Esophagus squamous epithelium (tissue), 5 donors: ENCODE measurements at regions not wholly inside any gene's neighbourhood (a gene's known extent, or its start where the extent isn't known, plus 50 kb on each side); places are given as distances from the start of the nearest gene placed in this dataset.
"Not testable (repeated sequence)": the region's sequence is repeated elsewhere in the genome, so short reads cannot be mapped to it uniquely, and the experiment has no call there.

ENCODE experiments used
- DNase-seq: peaks from one replicate; lab custom pipeline; 2025; lab: John Stamatoyannopoulos, UW
- H3K27ac ChIP-seq, 4 donors: fragments of 200-600 bp; sonication (generic); one replicate each; pipeline ENCODE4 v1.5.1; 2016 to 2019; ENCODE audit warnings: mild to moderate bottlenecking in 1 of 4
- H3K27me3 ChIP-seq, 4 donors: fragments of 200-600 bp; sonication (generic); 1 replicate in 3 of 4; 2 replicates in 1 of 4; pipeline versions ENCODE4 v1.5.1 to v1.6.0; 2017 to 2021; ENCODE audit warnings: antibody characterized with exemption in 1 of 4
- H3K36me3 ChIP-seq, 3 donors: fragments of 200-600 bp; sonication (generic); one replicate each; pipeline ENCODE4 v1.5.1; 2016 to 2019
- H3K4me1 ChIP-seq, 3 donors: fragments of 200-600 bp; sonication (generic); one replicate each; pipeline ENCODE4 v1.5.1; 2017 to 2019
- H3K4me3 ChIP-seq, 4 donors: fragments of 200-600 bp; sonication (generic); 1 replicate in 3 of 4; 2 replicates in 1 of 4; pipeline ENCODE4 v1.5.1; 2016 to 2019; ENCODE audit warnings: mild to moderate bottlenecking in 2 of 4, moderate library complexity in 1 of 4
- H3K9me3 ChIP-seq, 3 donors: fragments of 200-600 bp; sonication (generic); one replicate each; pipeline ENCODE4 v1.5.1; 2016 to 2019
- POLR2A ChIP-seq, 4 donors: fragments of 450-650 bp; IDR thresholded peaks; one replicate each; pipeline ENCODE4 v1.6.1; 2017; ENCODE audit warnings: antibody characterized with exemption in 4 of 4, mild to moderate bottlenecking in 4 of 4, moderate library complexity in 3 of 4
- WGBS, 2 donors: methylation state at CpG; one replicate each; pipeline ENCODE4 v1.1.5; 2018; 5-methylcytosine and 5-hydroxymethylcytosine counted together
- intact Hi-C: fragments of 100-400 bp; cut with DNase I; formaldehyde crosslinking; loops from one replicate; pipeline ENCODE4 v1.15.0; 2022
- TF ChIP-seq, protein P1 (sequence below), 6 experiments: fragments of 450-650 bp in 4 of 6; fragments of 200-600 bp in 2 of 6; sonication (generic) in 2 of 6; IDR thresholded peaks; one replicate each; pipeline ENCODE4 v1.5.1; 2016 to 2019; ENCODE audit warnings: antibody characterized with exemption in 6 of 6, mild to moderate bottlenecking in 4 of 6, moderate library complexity in 4 of 6
- donor health status: DM: yes; HTN: yes; CAD: no.

GRCh38 chrX:151084454-151084853 is 91.9 kb upstream of the GPR50 start:
- DNase-seq, result no peak
- TF ChIP-seq, protein P1, sequence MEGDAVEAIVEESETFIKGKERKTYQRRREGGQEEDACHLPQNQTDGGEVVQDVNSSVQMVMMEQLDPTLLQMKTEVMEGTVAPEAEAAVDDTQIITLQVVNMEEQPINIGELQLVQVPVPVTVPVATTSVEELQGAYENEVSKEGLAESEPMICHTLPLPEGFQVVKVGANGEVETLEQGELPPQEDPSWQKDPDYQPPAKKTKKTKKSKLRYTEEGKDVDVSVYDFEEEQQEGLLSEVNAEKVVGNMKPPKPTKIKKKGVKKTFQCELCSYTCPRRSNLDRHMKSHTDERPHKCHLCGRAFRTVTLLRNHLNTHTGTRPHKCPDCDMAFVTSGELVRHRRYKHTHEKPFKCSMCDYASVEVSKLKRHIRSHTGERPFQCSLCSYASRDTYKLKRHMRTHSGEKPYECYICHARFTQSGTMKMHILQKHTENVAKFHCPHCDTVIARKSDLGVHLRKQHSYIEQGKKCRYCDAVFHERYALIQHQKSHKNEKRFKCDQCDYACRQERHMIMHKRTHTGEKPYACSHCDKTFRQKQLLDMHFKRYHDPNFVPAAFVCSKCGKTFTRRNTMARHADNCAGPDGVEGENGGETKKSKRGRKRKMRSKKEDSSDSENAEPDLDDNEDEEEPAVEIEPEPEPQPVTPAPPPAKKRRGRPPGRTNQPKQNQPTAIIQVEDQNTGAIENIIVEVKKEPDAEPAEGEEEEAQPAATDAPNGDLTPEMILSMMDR (IDR thresholded peaks at IDR 0.05), result no peak
- no peak for TF ChIP-seq POLR2A (IDR thresholded peaks at IDR 0.05)
- Histone ChIP-seq H3K27ac (no peak overlapping the region), H3K4me3 (no peak overlapping the region), H3K27me3 (peaks cover 0 to 5% (median 0%) of the 10 kb centered on the region in 4 donors), H3K4me1 (peaks cover 0 to 5% (median 0%) of the 10 kb centered on the region in 3 donors), H3K36me3 (no peaks in the 10 kb centered on the region), H3K9me3 (no peaks in the 10 kb centered on the region)
- WGBS, 2 donors, result 100% methylated on average over 1 of the region's 1 CpG; no CpG with 5 or more reads in 1 of the 2 donors
- intact Hi-C loops, result no loop called here

DNA sequence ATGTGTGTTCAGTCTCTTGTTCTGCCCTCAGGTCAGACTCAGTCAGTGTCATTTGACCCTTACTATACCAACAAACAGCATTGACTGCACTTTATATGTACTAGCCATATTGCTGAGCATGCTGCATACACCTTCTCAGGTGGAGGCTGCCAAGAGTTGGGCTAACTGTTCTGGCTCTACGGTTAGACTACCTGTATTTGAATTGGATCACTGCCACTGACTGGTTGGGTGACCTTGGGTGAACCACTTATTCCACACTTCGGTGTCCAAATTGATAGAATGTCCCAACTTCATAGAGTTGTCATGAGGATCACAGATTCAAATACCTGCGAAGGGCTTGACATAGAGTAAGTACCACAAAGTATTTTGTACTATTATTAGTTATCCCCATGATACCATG is 91.2 kb upstream of the GPR50 start:
- Histone ChIP-seq H3K9me3 (no peaks in the 10 kb centered on the region), H3K36me3 (no peaks in the 10 kb centered on the region), H3K4me1 (peaks cover 0 to 5% (median 0%) of the 10 kb centered on the region in 3 donors), H3K27me3 (peaks cover 0 to 5% (median 0%) of the 10 kb centered on the region in 4 donors), H3K4me3 (no peak overlapping the region), H3K27ac (no peak overlapping the region)
- TF ChIP-seq, protein P1 (IDR thresholded peaks at IDR 0.05), result no peak
- no peak for TF ChIP-seq POLR2A (IDR thresholded peaks at IDR 0.05)
- intact Hi-C loops, result no loop called here
- DNase-seq, result no peak
- WGBS, 2 donors, result 63% methylated on average over 3 of the region's 3 CpGs; no CpG with 5 or more reads in 1 of the 2 donors

GRCh38 chrX:151088221-151088620 is 88.2 kb upstream of the GPR50 start:
- TF ChIP-seq, protein P1 (IDR thresholded peaks at IDR 0.05), result no peak
- TF ChIP-seq POLR2A (IDR thresholded peaks at IDR 0.05), result no peak
- intact Hi-C loops, result no loop called here
- H3K9me3 ChIP-seq, result no peaks in the 10 kb centered on the region
- H3K4me1 ChIP-seq, result no peaks in the 10 kb centered on the region
- no peak overlapping the region for H3K4me3 ChIP-seq
- H3K27me3 ChIP-seq, result no peaks in the 10 kb centered on the region
- H3K36me3 ChIP-seq, result no peaks in the 10 kb centered on the region
- no peak for DNase-seq
- no peak overlapping the region for H3K27ac ChIP-seq
- 42 to 54% methylated on average over 3 of the region's 3 CpGs for WGBS, 2 donors

DNA sequence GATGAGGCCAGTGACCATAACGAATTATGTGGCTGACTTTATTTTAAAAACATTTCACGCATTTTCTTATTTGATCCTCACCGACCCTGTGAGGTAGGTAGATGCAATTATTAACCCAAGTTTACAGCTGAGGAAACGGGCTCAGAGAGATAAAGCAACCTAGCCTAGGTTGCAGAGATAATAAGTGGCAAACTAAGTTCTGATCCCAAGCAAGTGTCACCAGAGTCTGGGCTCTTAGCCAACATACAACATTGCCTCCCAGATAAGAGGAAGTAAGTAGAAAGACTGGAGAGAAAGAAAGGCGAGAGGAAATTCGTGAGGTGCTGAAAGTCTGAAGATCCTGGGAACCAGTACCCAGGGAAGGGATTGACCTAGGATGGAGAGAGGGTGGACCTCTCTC is 77.4 kb upstream of the GPR50 start:
- Histone ChIP-seq H3K4me1 (no peaks in the 10 kb centered on the region), H3K27me3 (no peaks in the 10 kb centered on the region), H3K27ac (no peak overlapping the region), H3K4me3 (no peak overlapping the region), H3K9me3 (no peaks in the 10 kb centered on the region), H3K36me3 (no peaks in the 10 kb centered on the region)
- 49% methylated on average over 6 of the region's 6 CpGs for WGBS, 2 donors
- intact Hi-C loops, result no loop called here
- no peak for DNase-seq
- TF ChIP-seq, protein P1 (IDR thresholded peaks at IDR 0.05), result no peak
- TF ChIP-seq POLR2A (IDR thresholded peaks at IDR 0.05), result no peak

DNA sequence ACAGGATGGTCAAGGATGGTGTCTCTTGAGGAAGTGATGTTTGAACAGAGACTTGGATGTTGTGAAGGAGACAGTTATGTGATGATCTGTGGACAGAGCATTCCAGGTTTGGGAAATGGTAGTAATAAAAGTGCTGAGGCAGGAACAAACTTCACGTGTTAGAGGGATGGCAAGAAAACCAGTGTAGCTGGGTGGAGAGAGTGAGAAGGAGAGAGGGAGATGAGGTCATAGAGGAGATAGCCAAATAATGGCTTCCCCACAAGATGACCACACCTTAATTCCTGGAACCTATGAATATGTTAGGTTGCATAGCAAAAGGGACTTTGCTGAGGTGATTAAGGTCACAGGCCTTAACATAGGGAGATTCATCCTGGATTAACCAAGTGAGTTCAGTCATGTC is 75.6 kb upstream of the GPR50 start:
- no peak for DNase-seq
- H3K4me3 ChIP-seq, result no peak overlapping the region
- no peaks in the 10 kb centered on the region for H3K27me3 ChIP-seq
- no peak overlapping the region for H3K27ac ChIP-seq
- H3K9me3 ChIP-seq, result no peaks in the 10 kb centered on the region
- TF ChIP-seq POLR2A (IDR thresholded peaks at IDR 0.05), result no peak
- TF ChIP-seq, protein P1 (IDR thresholded peaks at IDR 0.05), result no peak
- 54 to 55% methylated on average over 1 of the region's 1 CpG for WGBS, 2 donors
- intact Hi-C loops, result no loop called here
- no peaks in the 10 kb centered on the region for H3K4me1 ChIP-seq
- no peaks in the 10 kb centered on the region for H3K36me3 ChIP-seq

GRCh38 chrX:151113200-151113599 is 63.2 kb upstream of the GPR50 start:
- H3K27ac ChIP-seq, intact Hi-C loops, DNase-seq, H3K9me3 ChIP-seq, H3K4me1 ChIP-seq, H3K36me3 ChIP-seq, H3K27me3 ChIP-seq, H3K4me3 ChIP-seq: not testable (repeated sequence)
- 66 to 74% methylated on average over 3 of the region's 3 CpGs for WGBS, 2 donors
